HEK293 (cell line): ENCODE measurements at regions not wholly inside any gene's neighbourhood (a gene's known extent, or its start where the extent isn't known, plus 50 kb on each side); places are given as distances from the start of the nearest gene placed in this dataset.

Experiments
- CTCF ChIA-PET: fragments of 350-600 bp; formaldehyde crosslinking; extraction: SDS; loops from one replicate; lab custom pipeline; 2021; ENCODE audit warnings: antibody characterized with exemption; lab: Yijun Ruan, JAX
- POLR2A ChIA-PET: fragments of 300-600 bp; formaldehyde crosslinking; extraction: SDS; loops from one replicate; lab custom pipeline; 2020; ENCODE audit warnings: antibody characterized with exemption, inconsistent platforms; lab: Yijun Ruan, JAX
- H3K27ac ChIP-seq: fragments of 200-500 bp; sonication (Bioruptor generic); 2 replicates; pipeline ENCODE4 v1.5.1; 2014; ENCODE audit warnings: low read depth, low read length, control low read depth, inconsistent platforms; ENCODE audit errors: extremely low read depth
- H3K36me3 ChIP-seq, 2 experiments: fragments of 200-500 bp in 1 of 2; sonication (Bioruptor generic) in 1 of 2; 1 replicate in 1 of 2; 2 replicates in 1 of 2; pipeline ENCODE4 v1.5.1; 2014 to 2017; ENCODE audit warnings: inconsistent platforms in 2 of 2, low read length in 2 of 2; ENCODE audit not compliant: control insufficient read depth in 2 of 2, insufficient read depth in 1 of 2
- H3K4me1 ChIP-seq: fragments of 200-500 bp; sonication (Bioruptor generic); 2 replicates; pipeline ENCODE4 v1.5.1; 2014; ENCODE audit warnings: mild to moderate bottlenecking, low read length, inconsistent platforms; ENCODE audit not compliant: control insufficient read depth, insufficient read depth
- H3K4me3 ChIP-seq: 2 replicates; pipeline ENCODE4 v1.5.1; 2011; ENCODE audit warnings: low read depth, mild to moderate bottlenecking, control low read depth, low read length, moderate library complexity
- H3K9me3 ChIP-seq: fragments of 200-500 bp; sonication (Bioruptor generic); 2 replicates; pipeline ENCODE4 v1.5.1; 2014; ENCODE audit warnings: low read depth, low read length, inconsistent platforms; ENCODE audit not compliant: control insufficient read depth, insufficient read depth
- AEBP2 ChIP-seq: fragments of 450-650 bp; formaldehyde crosslinking; IDR thresholded peaks from 2 replicates; pipeline ENCODE4 v1.5.1; 2016; ENCODE audit warnings: missing biosample characterization, missing genetic modification characterization, borderline replicate concordance
- BCL11A ChIP-seq: fragments of 450-650 bp; formaldehyde crosslinking; IDR thresholded peaks from 2 replicates; pipeline ENCODE4 v1.5.1; 2016; ENCODE audit warnings: low read depth, missing biosample characterization, missing genetic modification characterization
- KLF1 ChIP-seq: fragments of 450-650 bp; formaldehyde crosslinking; IDR thresholded peaks from 2 replicates; pipeline ENCODE4 v1.5.1; 2016; ENCODE audit warnings: missing biosample characterization, missing genetic modification characterization
- MEIS1 ChIP-seq: sonication (generic); formaldehyde crosslinking; IDR thresholded peaks from 2 replicates; pipeline ENCODE4 v1.8.1; 2022; ENCODE audit warnings: missing genetic modification reagents, mild to moderate bottlenecking, borderline replicate concordance
- TCF7L2 ChIP-seq: IDR thresholded peaks from 2 replicates; pipeline ENCODE4 v1.6.1; 2011; ENCODE audit warnings: low read depth, mild to moderate bottlenecking, inconsistent platforms, low read length, moderate library complexity, borderline replicate concordance
- ZBTB21 ChIP-seq: fragments of 450-650 bp; formaldehyde crosslinking; IDR thresholded peaks from 2 replicates; pipeline ENCODE4 v1.5.1; 2017; ENCODE audit warnings: missing biosample characterization, missing genetic modification characterization
- ZBTB48 ChIP-seq: fragments of 450-650 bp; formaldehyde crosslinking; IDR thresholded peaks from 2 replicates; pipeline ENCODE4 v1.5.1; 2016; ENCODE audit warnings: missing biosample characterization, missing genetic modification characterization
- ZFHX2 ChIP-seq: fragments of 450-650 bp; formaldehyde crosslinking; conservative IDR thresholded peaks from 2 replicates; pipeline ENCODE4 v1.5.1; 2016; ENCODE audit warnings: missing biosample characterization, missing genetic modification characterization
- ZNF223 ChIP-seq: fragments of 450-650 bp; formaldehyde crosslinking; IDR thresholded peaks from 2 replicates; pipeline ENCODE4 v1.5.1; 2016; ENCODE audit warnings: missing biosample characterization, missing genetic modification characterization
- ZNF239 ChIP-seq: fragments of 450-650 bp; formaldehyde crosslinking; IDR thresholded peaks from 2 replicates; pipeline ENCODE4 v1.5.1; 2016; ENCODE audit warnings: missing biosample characterization, missing genetic modification characterization
- ZNF26 ChIP-seq: fragments of 450-650 bp; formaldehyde crosslinking; IDR thresholded peaks from 2 replicates; pipeline ENCODE4 v1.5.1; 2016; ENCODE audit warnings: missing biosample characterization, missing genetic modification characterization
- ZNF280D ChIP-seq: fragments of 450-650 bp; formaldehyde crosslinking; IDR thresholded peaks from 2 replicates; pipeline ENCODE4 v1.5.1; 2016; ENCODE audit warnings: missing biosample characterization, missing genetic modification characterization
- ZNF391 ChIP-seq: fragments of 450-650 bp; formaldehyde crosslinking; IDR thresholded peaks from 2 replicates; pipeline ENCODE4 v1.5.1; 2016; ENCODE audit warnings: low read depth, missing biosample characterization, missing genetic modification characterization, borderline replicate concordance
- ZNF404 ChIP-seq: fragments of 450-650 bp; formaldehyde crosslinking; IDR thresholded peaks from 2 replicates; pipeline ENCODE4 v1.5.1; 2017; ENCODE audit warnings: missing biosample characterization, missing genetic modification characterization
- ZNF473 ChIP-seq: fragments of 450-650 bp; formaldehyde crosslinking; IDR thresholded peaks from 2 replicates; pipeline ENCODE4 v1.5.1; 2017; ENCODE audit warnings: missing biosample characterization, missing genetic modification characterization
- ZNF48 ChIP-seq: fragments of 450-650 bp; formaldehyde crosslinking; IDR thresholded peaks from 2 replicates; pipeline ENCODE4 v1.5.1; 2016; ENCODE audit warnings: missing biosample characterization, missing genetic modification characterization
- ZNF518A ChIP-seq: fragments of 450-650 bp; formaldehyde crosslinking; conservative IDR thresholded peaks from 2 replicates; pipeline ENCODE4 v1.5.1; 2016; ENCODE audit warnings: low read depth, missing biosample characterization, missing genetic modification characterization
- ZNF571 ChIP-seq: fragments of 450-650 bp; formaldehyde crosslinking; IDR thresholded peaks from 2 replicates; pipeline ENCODE4 v1.5.0; 2017; ENCODE audit warnings: missing biosample characterization, missing genetic modification characterization
- ZNF596 ChIP-seq: fragments of 450-650 bp; IDR thresholded peaks from 2 replicates; pipeline ENCODE4 v1.5.0; 2018; ENCODE audit warnings: missing biosample characterization, mild to moderate bottlenecking, missing genetic modification characterization, moderate library complexity
- ZNF785 ChIP-seq: fragments of 450-650 bp; formaldehyde crosslinking; IDR thresholded peaks from 2 replicates; pipeline ENCODE4 v1.5.1; 2016; ENCODE audit warnings: missing biosample characterization, missing genetic modification characterization
- ZNF843 ChIP-seq: fragments of 450-650 bp; formaldehyde crosslinking; IDR thresholded peaks from 2 replicates; pipeline ENCODE4 v1.5.1; 2016; ENCODE audit warnings: missing biosample characterization, missing genetic modification characterization
- ZSCAN16 ChIP-seq: fragments of 450-650 bp; formaldehyde crosslinking; IDR thresholded peaks from 2 replicates; pipeline ENCODE4 v1.5.1; 2016; ENCODE audit warnings: missing biosample characterization, missing genetic modification characterization

DNA sequence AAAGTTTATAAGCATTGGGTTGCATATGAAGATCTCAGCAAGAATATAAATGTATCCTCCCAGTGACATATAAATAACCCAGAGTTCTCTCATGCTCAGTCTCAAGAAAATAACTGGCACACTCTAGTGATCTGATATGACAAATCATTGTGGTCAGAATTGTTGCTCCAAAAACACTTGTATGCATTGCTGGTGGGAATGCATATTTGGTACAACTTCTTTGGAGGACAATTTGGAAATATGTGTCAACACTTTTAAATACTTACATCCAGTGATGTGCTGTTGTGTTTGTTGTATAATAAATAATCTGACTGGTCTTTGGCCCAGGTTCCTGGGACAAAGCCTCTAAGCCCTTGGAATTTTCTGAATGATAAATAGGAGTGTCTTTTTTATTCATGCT is 66.7 kb upstream of the STT3B start (continued):
- TF ChIP-seq ZNF518A (tag by site-specific recombination) (no peak), ZNF843 (no peak), ZNF404 (tag by site-specific recombination) (no peak), MEIS1 (no peak), ZNF571 (tag by site-specific recombination) (no peak)

DNA sequence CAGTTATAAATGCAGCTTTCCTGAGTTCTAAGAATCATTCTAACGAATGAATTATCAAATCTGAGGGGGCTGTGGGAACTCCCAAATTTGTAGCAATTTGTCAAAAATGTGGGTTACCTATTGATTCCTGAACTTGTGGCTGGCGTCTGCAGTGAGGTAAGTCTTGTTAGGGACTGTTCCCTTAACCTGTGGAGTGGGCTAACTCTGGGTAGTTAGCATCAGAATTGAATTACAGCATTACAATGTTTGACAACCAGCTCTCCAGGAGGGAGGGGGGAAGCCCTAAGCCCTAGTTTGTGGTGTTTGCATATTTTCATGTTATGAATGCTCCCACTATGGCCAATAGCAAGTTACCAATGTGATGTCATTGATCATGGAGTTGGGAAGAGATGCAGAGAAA is 65.9 kb upstream of the STT3B start:
- POLR2A ChIA-PET, result no interaction called here
- TF ChIP-seq ZNF596 (tag by site-specific recombination) (no peak), TCF7L2 (no peak), ZNF280D (no peak), ZNF571 (tag by site-specific recombination) (no peak), ZNF223 (tag by site-specific recombination) (no peak), KLF1 (tag by site-specific recombination) (no peak), ZNF48 (no peak)
- no peaks in the 10 kb centered on the region for H3K9me3 ChIP-seq
- H3K36me3 ChIP-seq, result no peaks in the 10 kb centered on the region
- H3K4me3 ChIP-seq, result no peak overlapping the region
- no peak overlapping the region for H3K27ac ChIP-seq
- CTCF ChIA-PET, result no interaction called here
- no peaks in the 10 kb centered on the region for H3K4me1 ChIP-seq

DNA sequence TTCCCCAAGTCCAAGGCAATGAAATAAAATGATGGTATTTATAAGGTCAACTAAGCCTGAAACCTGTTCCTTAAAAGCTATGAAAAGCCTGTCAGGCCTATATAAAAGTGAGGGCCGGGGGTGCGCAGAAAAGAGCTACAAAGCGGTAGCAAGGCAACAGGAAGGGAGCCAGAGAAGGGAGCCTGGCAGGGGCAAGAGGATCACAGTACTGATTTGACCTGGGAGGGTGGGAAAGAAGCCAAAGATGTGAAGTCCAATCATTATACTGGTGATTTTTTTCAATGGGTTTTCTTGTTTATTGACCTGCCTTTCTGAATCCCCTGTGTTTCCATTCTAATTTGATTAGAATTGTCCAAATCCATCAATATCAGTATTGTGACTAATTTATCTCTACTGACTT is 64.3 kb upstream of the STT3B start:
- Histone ChIP-seq H3K4me1 (no peaks in the 10 kb centered on the region), H3K4me3 (no peak overlapping the region), H3K36me3 (no peaks in the 10 kb centered on the region), H3K27ac (no peak overlapping the region), H3K9me3 (no peaks in the 10 kb centered on the region)
- CTCF ChIA-PET, result no interaction called here
- POLR2A ChIA-PET, result no interaction called here
- no peak for TF ChIP-seq BCL11A (tag by site-specific recombination)
- no peak for TF ChIP-seq ZBTB48 (tag by site-specific recombination)
- TF ChIP-seq ZSCAN16 (tag by site-specific recombination), result no peak
- TF ChIP-seq ZNF26, result no peak
- no peak for TF ChIP-seq ZNF785 (tag by site-specific recombination)
- TF ChIP-seq ZFHX2 (tag by site-specific recombination), result no peak
- TF ChIP-seq ZNF473 (tag by site-specific recombination), result no peak
- no peak for TF ChIP-seq AEBP2 (tag by site-specific recombination)
- no peak for TF ChIP-seq ZNF239
- no peak for TF ChIP-seq ZBTB21 (tag by site-specific recombination)
- no peak for TF ChIP-seq ZNF391 (tag by site-specific recombination)
